Panc1 (cell line): ENCODE measurements at regions not wholly inside any gene's neighbourhood (a gene's known extent, or its start where the extent isn't known, plus 50 kb on each side); places are given as distances from the start of the nearest gene placed in this dataset.
"Not testable (repeated sequence)": the region's sequence is repeated elsewhere in the genome, so short reads cannot be mapped to it uniquely, and the experiment has no call there.

Source experiments
- CTCF ChIP-seq: fragments of 450-650 bp; IDR thresholded peaks from 2 replicates; pipeline ENCODE4 v1.5.1; 2017; ENCODE audit warnings: mild to moderate bottlenecking
- POLR2AphosphoS5 ChIP-seq: IDR thresholded peaks from 2 replicates; pipeline ENCODE4 v1.6.1; 2012; ENCODE audit warnings: mild to moderate bottlenecking, low read depth, low read length, moderate library complexity
- REST ChIP-seq, 2 experiments: IDR thresholded peaks; 2 replicates each; pipeline ENCODE4 v1.6.1; 2011 to 2012; ENCODE audit warnings: low read depth in 2 of 2, control low read depth in 1 of 2, low read length in 1 of 2, mild to moderate bottlenecking in 1 of 2, moderate library complexity in 1 of 2; ENCODE audit not compliant: insufficient read depth in 1 of 2
- SIN3A ChIP-seq: IDR thresholded peaks from 2 replicates; pipeline ENCODE4 v1.6.1; 2012; ENCODE audit warnings: low read depth, mild to moderate bottlenecking, low read length, moderate library complexity, borderline replicate concordance; ENCODE audit not compliant: insufficient read depth
- TCF7L2 ChIP-seq: IDR thresholded peaks from 2 replicates; pipeline ENCODE4 v1.6.1; 2011; ENCODE audit warnings: mild to moderate bottlenecking, low read depth, low read length, inconsistent platforms

DNA sequence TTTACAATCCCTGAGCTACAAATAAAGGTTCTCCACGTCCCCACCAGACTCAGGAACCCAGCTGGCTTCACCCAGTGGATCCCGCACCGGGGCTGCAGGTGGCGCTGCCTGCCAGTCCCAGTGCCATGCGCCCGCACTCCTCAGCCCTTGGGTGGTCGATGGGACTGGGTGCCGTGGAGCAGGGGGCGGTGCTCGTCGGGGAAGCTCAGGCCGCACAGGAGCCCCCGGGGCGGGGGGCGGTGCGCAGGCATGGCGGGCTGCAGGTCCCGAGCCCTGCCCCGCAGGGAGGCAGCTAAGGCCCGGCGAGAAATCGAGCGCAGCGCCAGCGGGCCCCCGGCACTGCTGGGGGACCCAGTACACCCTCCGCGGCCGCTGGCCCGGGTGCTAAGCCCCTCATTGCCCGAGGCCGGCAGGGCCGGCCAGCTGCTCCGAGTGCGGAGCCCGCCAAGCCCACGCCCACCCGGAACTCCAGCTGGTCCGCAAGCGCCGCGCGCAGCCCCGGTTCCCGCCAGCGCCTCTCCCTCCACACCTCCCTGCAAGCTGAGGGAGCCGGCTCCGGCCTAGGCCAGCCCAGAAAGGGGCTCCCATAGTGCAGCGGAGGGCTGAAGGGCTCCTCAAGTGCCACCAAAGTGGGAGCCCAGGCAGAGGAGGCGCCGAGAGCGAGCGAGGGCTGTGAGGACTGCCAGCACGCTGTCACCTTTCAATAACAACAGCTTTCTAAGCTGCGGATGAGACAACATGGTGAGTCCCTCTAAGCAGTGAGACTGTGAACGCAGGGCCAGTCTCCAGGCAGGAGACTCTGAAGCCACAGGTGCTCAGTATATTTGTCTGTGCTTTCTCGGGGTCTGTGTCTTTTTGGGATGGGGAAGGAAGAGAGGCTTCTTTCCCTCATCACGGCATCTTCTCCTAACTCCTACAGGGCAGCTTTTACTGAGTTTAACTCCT is 161.5 kb downstream of the NR2F2 start:
- TF ChIP-seq CTCF; POLR2AphosphoS5; TCF7L2; REST (IDR thresholded peaks at IDR 0.05; ENCODE audit: insufficient read depth in 1 of 2, low read depth in 2 of 2, low read length in 1 of 2); SIN3A: not testable (repeated sequence)
